HG03460 (cell line): ENCODE measurements at regions not wholly inside any gene's neighbourhood (a gene's known extent, or its start where the extent isn't known, plus 50 kb on each side); places are given as distances from the start of the nearest gene placed in this dataset.
"Not testable (repeated sequence)": the region's sequence is repeated elsewhere in the genome, so short reads cannot be mapped to it uniquely, and the experiment has no call there.

Source experiments
- ATAC-seq: cut with Tn5 transposase; IDR thresholded peaks from one replicate; pipeline ENCODE4 v1.9.1; 2021; ENCODE audit not compliant: unreplicated experiment

DNA sequence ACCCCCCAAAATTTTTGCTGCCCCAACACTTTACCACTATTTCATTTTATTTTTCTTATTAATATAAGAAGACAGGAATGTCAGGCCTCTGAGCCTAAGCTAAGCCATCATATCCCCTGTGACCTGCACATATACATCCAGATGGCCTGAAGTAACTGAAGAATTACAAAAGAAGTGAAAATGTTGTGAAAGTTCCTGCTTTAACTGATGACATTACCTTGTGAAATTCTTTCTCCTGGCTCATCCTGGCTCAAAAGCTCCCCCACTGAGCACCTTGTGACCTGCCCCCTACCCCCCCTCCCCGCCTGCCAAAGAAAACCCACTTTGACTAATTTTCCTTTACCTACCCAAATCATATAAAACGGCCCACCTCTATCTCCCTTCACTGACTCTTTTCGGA is 200.3 kb upstream of the FKBP1C start:
- not testable (repeated sequence) for ATAC-seq

DNA sequence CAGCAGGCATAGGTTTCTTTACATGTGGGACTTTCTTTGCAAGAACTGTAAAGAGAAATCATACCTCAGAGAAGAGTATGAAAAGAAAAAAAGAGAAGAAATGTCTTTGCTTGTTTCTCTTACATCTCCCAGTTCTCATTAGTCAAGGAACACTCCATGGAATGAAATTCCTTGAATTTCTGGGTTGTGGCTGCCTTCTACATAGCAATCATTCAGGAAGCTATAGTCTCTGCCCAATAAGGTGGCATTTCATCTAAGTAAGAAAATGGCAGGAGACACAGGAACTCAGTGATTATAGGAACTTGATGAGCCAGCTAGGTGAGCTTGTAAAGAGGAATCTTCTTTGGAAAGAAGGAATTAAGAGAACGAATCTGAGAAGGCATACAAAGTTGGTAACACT is 197.0 kb upstream of the FKBP1C start:
- ATAC-seq = no peak

DNA sequence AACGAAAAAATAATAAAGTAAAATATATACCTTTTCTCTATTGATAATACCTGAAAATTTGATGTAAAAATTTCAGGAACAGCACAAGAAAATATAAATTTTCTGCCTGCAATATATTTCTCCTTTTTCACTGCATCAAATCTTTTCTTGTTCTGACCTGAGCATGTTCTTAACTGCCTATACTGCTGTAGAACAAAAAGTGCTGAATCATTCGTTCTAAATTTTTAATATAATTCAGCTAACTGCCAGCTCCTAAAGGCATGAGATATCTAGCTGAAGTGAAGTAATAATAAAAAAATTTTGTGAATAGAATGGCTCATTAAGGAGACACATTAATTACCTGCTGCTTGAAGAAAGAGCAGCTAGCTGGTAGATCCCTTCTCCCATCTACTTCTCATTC is 188.6 kb upstream of the FKBP1C start:
- ATAC-seq = no peak

DNA sequence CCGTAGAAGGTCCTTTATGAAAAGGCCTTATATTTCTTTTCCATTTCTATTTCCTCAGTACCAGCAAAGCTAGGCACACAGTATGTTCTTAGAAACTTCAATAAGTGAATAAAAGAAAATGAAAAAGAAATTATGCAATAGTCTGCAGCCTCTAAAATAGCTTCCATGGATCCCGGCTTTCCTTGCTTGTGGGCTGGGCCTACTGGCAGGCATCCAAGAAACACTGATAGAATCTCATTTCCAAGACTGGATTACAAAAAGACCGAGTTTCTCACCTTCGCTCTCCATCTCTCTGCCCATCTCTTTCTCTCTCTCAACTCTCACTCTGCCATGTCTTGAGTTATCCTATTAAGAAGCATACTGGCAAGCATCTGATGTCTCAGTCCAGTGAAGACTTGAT is 187.5 kb upstream of the FKBP1C start:
- ATAC-seq = no peak

DNA sequence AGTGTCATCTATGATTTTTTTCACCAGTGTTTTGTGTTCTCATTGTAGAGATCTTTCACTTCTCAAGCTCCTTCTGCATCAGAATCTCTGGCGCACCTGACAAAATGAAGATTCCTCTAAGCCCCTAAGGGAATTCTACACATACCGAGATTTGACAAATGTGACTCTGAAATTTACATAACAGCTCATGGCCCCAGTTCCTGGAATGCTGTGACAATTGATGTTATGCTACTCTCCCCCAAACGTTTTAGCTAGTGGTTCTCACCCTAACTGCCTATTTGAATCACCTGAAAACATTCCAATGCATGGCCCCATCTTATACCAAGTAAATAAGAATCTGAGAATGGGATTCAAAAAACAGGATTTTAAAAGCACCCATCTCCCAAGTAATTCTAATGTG is 162.1 kb upstream of the FKBP1C start:
- no peak for ATAC-seq

DNA sequence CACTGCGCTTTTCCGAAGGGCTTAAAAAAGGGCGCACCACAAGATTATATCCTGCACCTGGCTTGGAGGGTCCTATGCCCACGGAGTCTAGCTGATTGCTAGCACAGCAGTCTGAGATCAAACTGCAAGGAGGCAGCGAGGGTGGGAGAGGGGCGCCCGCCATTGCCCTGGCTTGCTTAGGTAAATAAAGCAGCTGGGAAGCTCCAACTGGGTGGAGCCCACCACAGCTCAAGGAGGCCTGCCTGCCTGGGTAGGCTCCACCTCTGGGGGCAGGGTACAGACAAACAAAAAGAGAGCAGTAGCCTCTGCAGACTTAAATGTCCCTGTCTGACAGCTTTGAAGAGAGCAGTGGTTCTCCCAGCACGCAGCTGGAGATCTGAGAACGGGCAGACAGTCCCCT is 158.1 kb upstream of the FKBP1C start:
- ATAC-seq = not testable (repeated sequence)

DNA sequence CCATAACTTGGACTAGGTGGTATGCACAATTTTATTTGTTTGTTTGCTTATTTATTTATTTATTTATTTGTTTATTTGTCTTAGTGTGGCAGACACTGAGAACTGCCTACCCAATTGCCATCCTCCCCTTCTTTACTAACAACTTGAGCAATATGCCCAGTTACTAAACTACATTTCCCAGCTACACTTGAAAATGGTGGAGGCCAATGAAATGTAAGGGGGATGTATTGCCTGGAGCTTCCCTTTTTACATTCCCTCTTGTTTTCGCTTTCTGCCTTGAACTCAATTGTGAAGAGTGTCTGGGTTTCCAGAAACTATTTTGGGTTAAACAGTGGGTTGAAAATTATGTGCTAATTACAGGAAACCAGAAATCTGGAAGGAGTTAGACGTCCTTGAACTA is 152.7 kb upstream of the FKBP1C start:
- no peak for ATAC-seq

DNA sequence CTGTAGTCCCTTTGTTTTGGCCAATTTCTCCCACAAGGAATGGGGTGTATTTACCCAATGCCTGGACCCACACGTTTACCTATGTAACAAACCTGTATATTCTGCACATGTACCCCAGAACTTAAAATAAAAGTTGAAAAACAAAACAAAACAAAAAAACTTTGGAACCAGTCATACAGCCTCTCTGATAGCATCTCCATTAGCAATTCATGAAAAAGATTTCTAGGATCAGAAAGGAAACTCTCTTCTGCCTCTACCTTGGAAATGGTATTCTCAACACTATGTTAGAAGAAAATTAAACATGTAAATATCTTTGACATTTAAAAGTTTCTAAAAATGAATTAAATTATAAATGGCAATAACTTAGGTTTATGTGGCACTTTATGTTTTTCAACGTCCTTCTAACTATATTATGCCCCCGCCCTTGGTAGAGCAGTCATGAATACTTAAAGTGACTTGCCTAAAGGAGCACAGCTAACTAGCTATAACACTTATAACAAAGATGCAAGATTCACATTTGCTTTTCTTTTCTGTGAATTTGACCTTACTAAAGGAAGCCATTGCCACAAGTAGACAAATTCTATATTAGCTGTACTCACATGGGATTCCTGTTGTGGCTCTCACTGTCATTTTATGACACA is 147.5 kb upstream of the FKBP1C start:
- no peak for ATAC-seq

DNA sequence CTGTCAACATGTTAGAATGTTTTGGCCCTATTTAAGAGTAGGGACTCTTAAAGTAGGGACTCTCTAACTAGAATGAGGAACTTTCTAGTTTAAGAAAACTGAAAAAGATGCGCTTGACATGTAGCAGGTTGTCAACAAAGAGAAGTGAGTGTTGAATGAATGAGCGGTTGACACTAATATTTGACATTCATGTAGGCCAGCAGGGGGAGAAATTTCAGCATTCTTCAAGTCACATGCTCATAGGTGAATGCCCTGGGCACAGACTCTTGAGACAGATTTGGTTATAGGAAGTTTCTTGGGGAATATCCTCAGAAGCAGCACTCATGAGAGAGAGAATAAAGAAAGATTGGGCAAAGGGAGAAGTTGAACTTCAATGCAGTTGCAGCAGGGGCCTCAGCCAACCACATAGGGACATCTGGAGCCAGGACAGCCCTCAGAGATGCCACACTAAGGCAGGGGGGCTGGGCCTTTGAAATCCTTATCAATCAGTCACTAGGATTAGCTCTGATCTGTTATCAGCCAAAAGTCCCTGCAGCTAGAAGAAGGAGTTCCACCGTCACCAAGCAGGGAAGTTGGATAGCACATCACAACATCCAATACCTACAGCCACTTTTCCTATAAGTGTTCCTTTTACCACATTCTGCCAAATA is 145.1 kb upstream of the FKBP1C start:
- ATAC-seq = peak; percentile 73

DNA sequence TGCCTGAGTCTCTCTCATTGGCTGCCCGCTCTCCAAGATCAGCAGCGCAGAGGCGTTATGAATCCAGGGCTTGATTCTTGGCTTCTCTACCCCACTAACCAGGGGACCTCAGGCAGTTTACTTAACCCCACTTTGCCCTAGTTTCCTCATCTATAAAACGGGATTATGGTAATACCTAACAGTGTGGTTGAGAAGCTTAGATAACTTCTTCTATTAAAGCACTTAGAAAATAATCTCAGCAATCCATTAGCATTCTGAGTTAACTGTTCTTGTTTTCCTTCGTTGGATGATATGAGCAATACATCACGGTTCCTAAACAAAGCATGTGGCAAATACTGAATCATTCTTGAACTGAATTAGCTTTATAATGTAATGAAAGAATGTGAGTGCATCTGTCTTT is 116.3 kb upstream of the FKBP1C start:
- ATAC-seq = no peak

DNA sequence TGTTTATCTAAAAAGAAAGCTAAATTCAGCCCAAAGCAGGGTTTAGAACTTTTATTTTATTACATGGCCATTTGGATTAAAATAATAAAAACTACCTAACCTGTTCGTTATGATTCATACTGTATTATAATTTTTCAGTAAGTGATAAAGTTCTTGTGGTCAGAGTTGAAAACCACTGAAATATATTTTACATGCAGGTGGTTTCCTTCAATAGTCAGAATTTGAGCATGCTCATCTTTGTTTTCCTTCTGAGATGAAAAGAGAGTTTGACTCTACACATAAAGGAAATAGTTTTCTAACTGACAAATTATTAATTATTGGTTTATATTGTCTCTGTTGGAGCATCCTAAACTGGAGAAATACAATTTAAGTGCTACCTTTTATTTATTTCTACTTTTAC is 114.0 kb upstream of the FKBP1C start:
- ATAC-seq = peak; percentile 65

DNA sequence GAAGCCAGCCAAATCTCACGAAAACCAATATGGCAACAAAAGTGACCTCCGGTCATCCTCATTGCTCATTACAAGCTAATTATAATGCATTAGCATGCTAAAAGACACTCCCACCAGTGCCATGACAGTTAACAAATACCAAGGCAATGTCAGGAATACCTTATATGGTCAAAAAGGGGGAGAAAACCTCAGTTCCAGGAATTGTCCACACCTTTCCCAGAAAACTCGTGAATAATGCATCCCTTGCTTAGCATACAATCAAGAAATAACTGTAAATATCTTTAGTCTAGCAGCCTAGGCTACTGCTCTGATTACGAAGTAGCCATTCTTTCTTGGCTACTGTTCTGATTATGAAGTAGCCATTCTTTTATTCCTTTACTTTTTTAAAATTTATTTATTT is 112.5 kb upstream of the FKBP1C start:
- no peak for ATAC-seq

DNA sequence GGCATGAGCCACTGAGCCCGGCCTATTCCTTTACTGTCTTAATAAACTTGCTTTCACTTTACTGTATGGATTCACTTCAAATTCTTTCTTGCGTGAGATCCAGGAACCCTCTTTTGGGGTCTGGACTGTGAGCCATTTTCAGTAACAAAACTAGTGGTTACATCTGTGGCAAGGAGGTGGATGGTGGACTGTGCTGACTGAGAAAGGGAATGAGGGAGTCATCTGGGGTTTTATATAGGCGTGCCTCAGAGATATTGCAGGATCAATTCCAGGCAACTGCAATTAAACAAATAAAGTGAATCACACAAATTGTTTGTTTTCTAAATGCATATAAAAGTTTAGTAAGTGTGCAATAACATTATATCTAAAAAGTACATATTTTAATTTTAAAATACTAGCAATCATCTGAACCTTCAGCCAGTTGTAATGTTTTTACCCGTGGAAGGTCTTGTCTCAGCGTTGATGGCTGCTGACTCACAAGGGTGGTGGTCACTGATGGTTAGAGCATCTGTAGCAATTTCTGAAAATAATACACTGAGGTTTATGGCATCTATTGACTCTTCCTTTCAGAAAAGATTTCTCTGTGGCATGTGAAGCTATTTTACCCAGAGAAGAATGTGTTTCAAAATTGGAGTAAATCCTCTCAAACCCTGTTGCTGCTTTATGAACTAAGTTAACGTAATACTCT is 111.4 kb upstream of the FKBP1C start:
- no peak for ATAC-seq

DNA sequence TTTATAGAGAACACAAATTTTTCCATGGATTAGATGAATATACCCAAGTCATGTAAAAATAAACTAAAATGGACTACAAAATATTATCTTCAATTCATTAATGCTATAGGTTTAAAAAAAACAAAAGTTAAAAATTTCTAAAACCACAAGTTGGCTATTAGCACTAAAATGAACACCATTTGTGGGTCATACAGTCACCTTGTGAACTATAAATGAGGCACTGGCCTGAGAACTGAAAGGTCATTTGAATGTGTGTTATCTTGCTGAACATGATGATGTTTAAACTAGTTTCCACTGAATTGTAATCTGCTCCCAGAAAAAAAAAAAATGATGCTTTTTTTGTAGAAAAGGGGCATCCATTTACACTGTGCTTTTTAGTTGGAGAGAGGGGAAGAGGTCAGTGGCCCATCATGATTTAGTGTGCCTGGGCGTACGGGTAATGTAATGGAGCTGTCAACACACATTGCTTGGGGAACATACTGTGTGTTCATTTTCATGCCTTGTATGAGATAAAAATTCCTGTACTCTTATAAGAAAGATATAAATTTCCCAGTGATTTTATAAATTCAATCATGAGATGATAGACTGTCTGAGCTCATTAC is 96.6 kb upstream of the FKBP1C start:
- no peak for ATAC-seq

DNA sequence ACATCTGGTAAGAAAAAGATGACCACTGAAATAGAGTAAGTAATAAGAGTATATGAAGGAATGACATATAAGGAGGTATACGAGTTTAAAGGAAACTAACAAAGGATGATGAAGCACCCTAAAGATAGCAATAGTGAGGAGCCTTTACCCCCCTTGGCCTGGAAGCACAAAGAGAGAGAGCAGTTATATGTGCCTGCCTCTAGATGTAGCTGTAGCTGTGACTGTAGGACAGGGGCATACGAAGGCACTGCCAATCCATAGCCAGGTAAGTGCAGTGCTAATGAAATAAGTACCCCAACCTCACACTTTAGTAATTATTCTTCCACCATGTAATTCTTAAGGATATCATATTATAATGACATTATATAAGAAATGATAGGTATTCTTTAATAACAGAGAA is 90.1 kb upstream of the FKBP1C start:
- no peak for ATAC-seq

DNA sequence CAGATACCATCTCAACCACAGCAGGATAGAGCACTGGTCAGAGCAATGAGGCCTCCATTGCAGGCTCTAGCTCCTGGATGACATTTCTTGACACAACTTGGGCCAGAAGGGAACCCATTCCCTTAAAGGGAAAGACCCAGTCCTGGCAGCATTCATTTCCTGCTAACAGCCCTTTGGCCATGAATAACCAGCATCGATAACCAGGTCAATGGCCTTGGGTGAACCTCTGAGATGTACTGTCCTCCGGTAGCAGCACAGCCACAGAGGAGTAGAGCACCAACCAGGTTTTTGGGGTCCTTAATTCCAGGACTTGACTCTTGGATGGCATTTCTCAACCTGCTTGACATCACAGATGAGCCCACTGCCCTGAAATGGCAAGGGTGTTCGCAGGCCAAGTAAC is 71.2 kb upstream of the FKBP1C start:
- no peak for ATAC-seq

DNA sequence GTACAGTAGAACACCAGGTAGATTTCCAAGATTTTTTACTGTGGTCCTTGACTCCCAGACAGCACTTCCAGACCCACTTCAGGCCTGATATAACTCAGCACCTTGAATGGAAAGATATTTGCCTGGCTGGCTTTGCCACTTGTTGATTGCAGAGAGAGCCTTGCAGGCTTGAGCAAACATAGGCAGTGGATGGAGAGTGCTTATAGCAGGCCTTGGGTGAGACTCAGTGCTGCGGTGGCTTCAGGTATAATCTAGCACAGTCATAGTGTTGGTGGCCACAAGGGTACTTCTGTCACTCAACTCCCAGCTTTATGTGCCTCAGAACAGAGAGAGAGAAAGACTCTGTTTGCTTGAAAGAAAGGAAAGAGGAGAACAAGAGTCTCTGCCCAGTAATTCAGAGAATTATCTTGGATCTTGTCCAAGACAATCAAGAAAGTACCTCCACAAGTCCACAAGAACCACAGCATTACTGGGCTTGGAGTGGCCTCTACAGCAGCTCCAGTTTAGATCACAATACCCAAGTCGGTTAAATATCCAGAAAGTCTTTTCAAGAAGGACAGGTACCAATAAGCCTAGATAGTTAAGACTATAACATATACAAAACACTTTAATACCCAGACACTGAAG is 70.5 kb upstream of the FKBP1C start:
- no peak for ATAC-seq

DNA sequence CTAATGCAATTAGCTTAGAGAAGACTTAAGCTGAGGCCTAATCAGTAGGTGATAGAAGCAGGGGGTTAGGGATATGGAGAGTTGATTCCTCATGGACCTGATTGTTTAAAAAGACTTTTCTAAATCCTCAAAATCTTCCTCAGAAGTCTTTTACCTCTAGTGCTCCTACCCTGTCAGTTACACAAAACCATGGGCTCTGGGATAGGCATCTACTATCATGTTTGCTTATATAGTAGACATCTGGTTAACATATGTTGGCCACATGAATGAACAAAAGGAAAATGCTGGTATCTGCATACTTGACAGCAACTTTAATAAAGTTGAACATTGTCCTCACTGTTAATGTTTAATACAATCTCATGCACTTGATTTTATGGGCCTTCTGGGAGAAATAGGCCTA is 61.5 kb upstream of the FKBP1C start:
- ATAC-seq = no peak

DNA sequence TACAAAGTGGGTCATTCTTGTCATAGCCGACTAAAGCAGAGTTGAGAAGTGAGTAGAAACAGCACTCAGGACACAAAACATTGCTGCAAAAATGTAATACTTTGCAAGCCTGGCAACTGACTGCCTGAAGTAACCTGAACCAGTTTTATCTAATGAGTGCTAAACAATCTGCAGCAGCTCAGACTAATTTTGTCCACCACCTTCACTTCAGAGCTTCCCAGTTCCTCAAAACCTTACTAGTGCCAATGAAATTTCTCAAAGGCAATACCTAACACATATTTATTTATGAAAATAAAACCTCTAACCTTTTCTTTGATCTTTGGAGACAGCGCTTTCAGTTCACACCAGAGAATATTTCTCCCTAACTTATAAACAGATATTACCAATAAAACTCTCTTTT is 56.7 kb upstream of the FKBP1C start:
- ATAC-seq = no peak
